Activated B cell treated with CpG ODN at 0.5 μM for 24 hours (primary cell): ENCODE measurements at regions not wholly inside any gene's neighbourhood (a gene's known extent, or its start where the extent isn't known, plus 50 kb on each side); places are given as distances from the start of the nearest gene placed in this dataset.

Source experiments
- ATAC-seq: fragments of 200-7000 bp; cut with Tn5 transposase; one replicate; pipeline ENCODE4 v1.10.0; 2021; ENCODE audit warnings: low read depth, mild to moderate bottlenecking, moderate library complexity
- CTCF ChIA-PET: fragments of 350-600 bp; sonication (Branson Sonifier 250); formaldehyde crosslinking; loops from one replicate; lab custom pipeline; 2021; ENCODE audit warnings: antibody characterized with exemption; lab: Charles Lee
- POLR2A ChIA-PET: fragments of 350-600 bp; sonication (Branson Sonifier 250); formaldehyde crosslinking; loops from one replicate; lab custom pipeline; 2021; ENCODE audit warnings: antibody characterized with exemption; lab: Charles Lee
- DNase-seq: peaks from one replicate; pipeline ENCODE4 v3.0.0; 2022
- H3K27ac Mint-ChIP-seq: one replicate; pipeline ENCODE4 v1.8.0; 2020; ENCODE audit warnings: mixed read lengths
- H3K27me3 Mint-ChIP-seq: one replicate; pipeline ENCODE4 v1.8.0; 2021; ENCODE audit warnings: mixed read lengths
- H3K36me3 Mint-ChIP-seq: one replicate; pipeline ENCODE4 v1.8.0; 2021; ENCODE audit warnings: low read depth, mixed read lengths
- H3K4me1 Mint-ChIP-seq: one replicate; pipeline ENCODE4 v1.8.0; 2021; ENCODE audit warnings: mixed read lengths
- H3K4me3 Mint-ChIP-seq: one replicate; pipeline ENCODE4 v1.8.0; 2020; ENCODE audit warnings: mild to moderate bottlenecking, mixed read lengths
- H3K9me3 Mint-ChIP-seq: one replicate; pipeline ENCODE4 v1.8.0; 2020; ENCODE audit warnings: mixed read lengths
- CTCF ChIP-seq: fragments of 200-600 bp; IDR thresholded peaks from one replicate; pipeline ENCODE4 v1.8.0; 2022; ENCODE audit warnings: antibody characterized with exemption, mild to moderate bottlenecking
- intact Hi-C: fragments of 100-400 bp; cut with micrococcal nuclease; formaldehyde crosslinking; loops from one replicate; pipeline ENCODE4 v1.15.1; 2024

GRCh38 chr2:240217431-240218301, 77.2 kb upstream of the OTOS start:
- CTCF ChIA-PET, result no interaction called here
- POLR2A ChIA-PET, result no interaction called here
- no peak for ATAC-seq
- H3K27ac Mint-ChIP-seq, result no peak overlapping the region
- H3K36me3 Mint-ChIP-seq, result no peaks in the 10 kb centered on the region
- H3K27me3 Mint-ChIP-seq, result no peaks in the 10 kb centered on the region
- no peak for TF ChIP-seq CTCF
- no peak for DNase-seq
- H3K4me3 Mint-ChIP-seq, result no peak overlapping the region
- no peaks in the 10 kb centered on the region for H3K9me3 Mint-ChIP-seq
- intact Hi-C loops, result no loop called here
- H3K4me1 Mint-ChIP-seq, result no peaks in the 10 kb centered on the region

DNA sequence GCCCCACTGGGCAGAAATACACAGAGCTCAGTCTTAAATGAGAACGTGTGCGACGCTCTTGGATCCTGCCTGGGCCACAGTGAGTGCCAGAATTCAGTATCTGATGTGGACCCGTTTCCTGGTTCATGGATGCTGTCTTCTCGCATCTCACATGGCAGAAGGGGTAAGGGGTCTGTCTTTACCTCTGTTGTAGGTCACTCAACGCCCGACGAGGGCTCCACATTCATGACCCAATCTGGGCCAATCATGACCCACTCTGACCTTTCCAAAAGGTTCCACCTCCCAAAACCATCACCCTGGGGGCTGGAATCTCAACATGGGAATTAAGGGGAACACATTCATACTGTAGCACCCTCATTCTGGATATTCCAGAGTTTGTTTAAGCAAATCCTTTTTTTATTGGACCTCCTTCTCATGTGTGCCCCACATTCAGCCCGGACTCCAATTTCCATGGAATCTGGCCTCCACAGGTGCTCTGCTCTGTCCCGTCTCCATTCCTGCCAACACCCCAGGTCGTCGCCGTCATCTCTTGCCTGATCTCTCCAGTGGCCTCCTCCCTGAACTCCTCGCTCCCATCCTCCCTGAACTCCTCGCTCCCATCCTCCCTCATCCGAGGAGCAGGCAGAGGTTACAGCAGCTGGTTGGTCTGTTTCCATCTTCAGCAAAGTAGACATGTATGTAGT, 78.9 kb upstream of the OTOS start:
- no peak for TF ChIP-seq CTCF
- Mint-ChIP-seq H3K27ac (no peak overlapping the region), H3K27me3 (peaks cover 5% of the 10 kb centered on the region), H3K4me3 (no peak overlapping the region), H3K9me3 (no peaks in the 10 kb centered on the region), H3K4me1 (no peaks in the 10 kb centered on the region), H3K36me3 (no peaks in the 10 kb centered on the region)
- DNase-seq (no peak), ATAC-seq (no peak)
- CTCF ChIA-PET, result no interaction called here
- intact Hi-C loops, result no loop called here
- POLR2A ChIA-PET, result no interaction called here

- H3K9me3 Mint-ChIP-seq, result no peaks in the 10 kb centered on the region
- DNase-seq (no peak), ATAC-seq (no peak)
- H3K27ac Mint-ChIP-seq, result no peak overlapping the region
- CTCF ChIA-PET, result no interaction called here
- intact Hi-C loops, result no loop called here
- TF ChIP-seq CTCF, result no peak
- H3K36me3 Mint-ChIP-seq, result no peaks in the 10 kb centered on the region
- peaks cover 10% of the 10 kb centered on the region for H3K27me3 Mint-ChIP-seq
- no peak overlapping the region for H3K4me3 Mint-ChIP-seq
- POLR2A ChIA-PET, result no interaction called here
- no peaks in the 10 kb centered on the region for H3K4me1 Mint-ChIP-seq
These were observed 79.9 kb upstream of the OTOS start for GRCh38 chr2:240220371-240220770.

DNA sequence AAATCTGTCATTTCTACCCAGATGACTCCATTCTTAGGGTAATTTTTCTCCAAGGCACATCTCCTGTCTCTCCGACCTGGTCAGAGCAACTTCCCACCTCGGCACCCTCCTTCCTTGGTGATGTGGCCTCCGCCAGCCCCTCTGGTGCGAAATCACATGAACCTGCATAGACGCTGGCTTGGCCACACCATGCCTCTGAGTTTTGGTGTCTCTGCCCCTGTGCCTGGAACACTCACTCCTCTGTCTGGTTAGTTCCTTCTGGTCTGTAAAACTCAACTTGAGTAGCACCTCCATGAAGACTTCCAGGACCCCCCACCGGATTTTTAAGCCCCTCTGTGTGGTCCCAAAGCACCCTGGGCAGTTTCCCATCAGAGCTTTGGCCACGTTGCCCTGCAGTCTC, 83.2 kb upstream of the OTOS start:
- Mint-ChIP-seq H3K36me3 (no peaks in the 10 kb centered on the region), H3K27ac (no peak overlapping the region), H3K4me3 (no peak overlapping the region), H3K4me1 (no peaks in the 10 kb centered on the region), H3K9me3 (peaks cover 2% of the 10 kb centered on the region), H3K27me3 (peaks cover 14% of the 10 kb centered on the region)
- no peak for DNase-seq
- no peak for ATAC-seq
- ChIA-PET POLR2A (no interaction called here), CTCF (no interaction called here)
- no peak for TF ChIP-seq CTCF
- intact Hi-C loops, result no loop called here

- ATAC-seq (no peak), DNase-seq (no peak)
- H3K36me3 Mint-ChIP-seq, result no peaks in the 10 kb centered on the region
- ChIA-PET CTCF (no interaction called here), POLR2A (no interaction called here)
- intact Hi-C loops, result no loop called here
- peaks cover 14% of the 10 kb centered on the region for H3K27me3 Mint-ChIP-seq
- no peak overlapping the region for H3K4me3 Mint-ChIP-seq
- H3K9me3 Mint-ChIP-seq, result peaks cover 9% of the 10 kb centered on the region
- no peak for TF ChIP-seq CTCF
- H3K4me1 Mint-ChIP-seq, result no peaks in the 10 kb centered on the region
- H3K27ac Mint-ChIP-seq, result no peak overlapping the region
These were observed 84.2 kb upstream of the OTOS start for GRCh38 chr2:240224676-240225075.
